IMR-90 (cell line): ENCODE measurements at regions not wholly inside any gene's neighbourhood (a gene's known extent, or its start where the extent isn't known, plus 50 kb on each side); places are given as distances from the start of the nearest gene placed in this dataset.
A peak's percentile ranks its signal among the peaks of the same experiment; 100 is the strongest.

Source experiments
- ATAC-seq: fragments of 200-7000 bp; cut with Tn5 transposase; 2 replicates; pipeline ENCODE4 v1.9.1; 2020; ENCODE audit warnings: low read depth, mild to moderate bottlenecking, moderate library complexity
- BruUV-seq: library from RNA; stranded (reverse); fragments of 400-500 nt; replicated peaks from 2 replicates; lab custom pipeline; 2021; lab: Mats Ljungman, UMichigan
- CTCF ChIA-PET: fragments of 300-600 bp; formaldehyde crosslinking; extraction: SDS; loops from one replicate; lab custom pipeline; 2021; ENCODE audit warnings: antibody characterized with exemption; lab: Yijun Ruan, JAX
- POLR2A ChIA-PET: fragments of 300-600 bp; sonication (Branson Sonifier 250); formaldehyde crosslinking; loops from one replicate; lab custom pipeline; 2022; ENCODE audit warnings: antibody characterized with exemption; ENCODE audit not compliant: unreplicated experiment; lab: Charles Lee
- DNase-seq: peaks from one replicate; pipeline ENCODE4 v3.0.0; 2013
- H2AFZ ChIP-seq: replicated peaks from 2 replicates; pipeline ENCODE3; 2013; ENCODE audit warnings: low read length, mild to moderate bottlenecking; ENCODE audit not compliant: poor library complexity
- H2AK5ac ChIP-seq: 2 replicates; pipeline ENCODE4 v1.6.1; 2013; ENCODE audit warnings: low read depth, low read length, inconsistent platforms
- H2AK9ac ChIP-seq: replicated peaks from 2 replicates; pipeline ENCODE3; 2013; ENCODE audit warnings: mild to moderate bottlenecking, low read depth, low read length, moderate library complexity; ENCODE audit not compliant: poor library complexity
- H2BK120ac ChIP-seq: 2 replicates; pipeline ENCODE4 v1.6.1; 2013; ENCODE audit warnings: low read depth, low read length, inconsistent platforms
- H2BK15ac ChIP-seq: 3 replicates; pipeline ENCODE4 v1.6.1; 2013; ENCODE audit warnings: low read depth, low read length, inconsistent platforms
- H2BK20ac ChIP-seq: 2 replicates; pipeline ENCODE4 v1.6.1; 2013; ENCODE audit warnings: low read depth, mild to moderate bottlenecking, inconsistent platforms, low read length, moderate library complexity
- H2BK5ac ChIP-seq: 2 replicates; pipeline ENCODE4 v1.6.1; 2013; ENCODE audit warnings: mild to moderate bottlenecking, low read depth, low read length, inconsistent platforms; ENCODE audit not compliant: poor library complexity, severe bottlenecking
- H3K14ac ChIP-seq: replicated peaks from 2 replicates; pipeline ENCODE4 v1.6.1; 2013; ENCODE audit warnings: low read depth, low read length, inconsistent platforms
- H3K18ac ChIP-seq: 2 replicates; pipeline ENCODE4 v1.6.1; 2013; ENCODE audit warnings: low read depth, low read length, control low read depth
- H3K23ac ChIP-seq: 2 replicates; pipeline ENCODE4 v1.6.1; 2013; ENCODE audit warnings: low read depth, low read length, inconsistent platforms
- H3K27ac ChIP-seq: 2 replicates; pipeline ENCODE4 v1.5.1; 2013; ENCODE audit warnings: mild to moderate bottlenecking, control low read depth, low read length; ENCODE audit not compliant: insufficient read depth
- H3K27me3 ChIP-seq: 2 replicates; pipeline ENCODE4 v1.6.1; 2013; ENCODE audit warnings: low read length; ENCODE audit not compliant: control insufficient read depth, insufficient read depth
- H3K36me3 ChIP-seq: 2 replicates; pipeline ENCODE4 v1.6.1; 2013; ENCODE audit warnings: low read length, mixed read lengths; ENCODE audit not compliant: control insufficient read depth, insufficient read depth
- H3K4ac ChIP-seq: 2 replicates; pipeline ENCODE4 v1.6.1; 2013; ENCODE audit warnings: low read depth, low read length, inconsistent platforms
- H3K4me1 ChIP-seq: 2 replicates; pipeline ENCODE4 v1.6.1; 2013; ENCODE audit warnings: low read length, mixed read lengths; ENCODE audit not compliant: control insufficient read depth, insufficient read depth
- H3K4me2 ChIP-seq: 2 replicates; pipeline ENCODE4 v1.6.1; 2013; ENCODE audit warnings: low read depth, mild to moderate bottlenecking, control low read depth, low read length, moderate library complexity
- H3K4me3 ChIP-seq: 2 replicates; pipeline ENCODE4 v1.5.1; 2013; ENCODE audit warnings: low read depth, mild to moderate bottlenecking, control low read depth, low read length, moderate library complexity; ENCODE audit not compliant: insufficient read depth
- H3K56ac ChIP-seq: 2 replicates; pipeline ENCODE4 v1.6.1; 2013; ENCODE audit warnings: low read length, inconsistent platforms; ENCODE audit not compliant: insufficient read depth; ENCODE audit errors: extremely low read depth
- H3K79me1 ChIP-seq, 2 experiments: 2 replicates each; pipeline ENCODE4 v1.6.1; 2013; ENCODE audit warnings: low read length in 2 of 2, inconsistent platforms in 1 of 2, low read depth in 1 of 2
- H3K9ac ChIP-seq: 2 replicates; pipeline ENCODE4 v1.6.1; 2013; ENCODE audit warnings: low read depth, low read length, control low read depth
- H3K9me1 ChIP-seq: 2 replicates; pipeline ENCODE4 v1.6.1; 2013; ENCODE audit warnings: low read length, inconsistent platforms; ENCODE audit not compliant: insufficient read depth
- H3K9me3 ChIP-seq: 2 replicates; pipeline ENCODE4 v1.6.1; 2013; ENCODE audit warnings: low read length; ENCODE audit not compliant: control insufficient read depth, insufficient read depth
- H4K20me1 ChIP-seq: 2 replicates; pipeline ENCODE4 v1.6.1; 2013; ENCODE audit warnings: low read length, inconsistent platforms; ENCODE audit not compliant: insufficient read depth
- H4K5ac ChIP-seq: 2 replicates; pipeline ENCODE4 v1.6.1; 2013; ENCODE audit warnings: mild to moderate bottlenecking, low read depth, low read length, control low read depth
- H4K8ac ChIP-seq, 2 experiments: 2 replicates each; pipeline ENCODE4 v1.6.1; 2013; ENCODE audit warnings: low read depth in 2 of 2, low read length in 2 of 2, control low read depth in 1 of 2, inconsistent platforms in 1 of 2
- H4K91ac ChIP-seq: 2 replicates; pipeline ENCODE4 v1.6.1; 2013; ENCODE audit warnings: low read depth, low read length, inconsistent platforms; ENCODE audit not compliant: insufficient read depth
- CTCF ChIP-seq: conservative IDR thresholded peaks from 2 replicates; pipeline ENCODE4 v1.5.1; 2012; ENCODE audit warnings: mild to moderate bottlenecking, low read depth, low read length, improper control_type of control experiment
- ELK1 ChIP-seq: fragments of 150-350 bp; IDR thresholded peaks from 2 replicates; pipeline ENCODE4 v1.6.1; 2016; ENCODE audit warnings: low read depth, mild to moderate bottlenecking, low read length, moderate library complexity, borderline replicate concordance
- MAZ ChIP-seq: IDR thresholded peaks from 2 replicates; pipeline ENCODE4 v1.6.1; 2012; ENCODE audit warnings: low read depth, mild to moderate bottlenecking, low read length, improper control_type of control experiment, moderate library complexity, borderline replicate concordance
- RCOR1 ChIP-seq: IDR thresholded peaks from 2 replicates; pipeline ENCODE4 v1.6.1; 2012; ENCODE audit warnings: mild to moderate bottlenecking, low read length, improper control_type of control experiment; ENCODE audit not compliant: insufficient replicate concordance
- SMC3 ChIP-seq: fragments of 150-350 bp; IDR thresholded peaks from 2 replicates; pipeline ENCODE4 v1.6.1; 2016; ENCODE audit warnings: low read depth, mild to moderate bottlenecking, antibody characterized with exemption, low read length, moderate library complexity
- WGBS, 2 experiments: methylation state at CpG; one replicate each; pipeline versions ENCODE4 v1.1.5 to v1.1.7; 2013; ENCODE audit warnings: missing lambda C conversion rate in 2 of 2; ENCODE audit not compliant: insufficient read length in 1 of 2; ENCODE audit errors: extremely low coverage in 2 of 2; 5-methylcytosine and 5-hydroxymethylcytosine counted together
- dilution Hi-C: fragments of 300-500 bp; cut with HindIII; formaldehyde crosslinking; loops from one replicate; pipeline ENCODE4 v1.14.3; 2018; ENCODE audit warnings: low sequenced_read_pairs; ENCODE audit not compliant: unreplicated experiment
- in situ Hi-C: fragments of 300-500 bp; cut with MboI; formaldehyde crosslinking; loops from 3 replicates; pipeline ENCODE4 v1.14.3; 2019; ENCODE audit warnings: low sequenced_read_pairs, inconsistent platforms, mixed read lengths
- intact Hi-C: fragments of 100-400 bp; cut with micrococcal nuclease; formaldehyde crosslinking; loops from 2 replicates; pipeline ENCODE4 v1.10.0; 2022

- dilution Hi-C loops (no loop called here), in situ Hi-C loops (no loop called here), intact Hi-C loops (no loop called here)
- Histone ChIP-seq H3K9me3 (no peaks in the 10 kb centered on the region), H3K9ac (no peak overlapping the region; the same call in 1 of the 2 replicates), H3K9me1 (no peaks in the 10 kb centered on the region; the same call in 1 of the 2 replicates), H4K91ac (peak overlapping the region; percentile 46), H3K27ac (peak overlapping the region; percentile 32; the same call in 1 of the 2 replicates), H3K23ac (0 out of 2 replicates have a peak overlapping the region, but pooled peaks have one; percentile 33), H3K4me1 (peaks cover 16% of the 10 kb centered on the region), H3K56ac (no peak overlapping the region), H3K4me3 (no peak overlapping the region), H3K27me3 (no peaks in the 10 kb centered on the region), H2AK9ac (no peak overlapping the region), H3K4me2 (peak overlapping the region; percentile 82), H2BK20ac (peak overlapping the region; percentile 27; the same call in 1 of the 2 replicates), H2BK120ac (peak overlapping the region; percentile 44), H3K79me1 (no peaks in the 10 kb centered on the region), H4K5ac (peak overlapping the region; percentile 75; the same call in 1 of the 2 replicates), H3K14ac (no peak overlapping the region; the same call in 1 of the 2 replicates), H2AFZ (no peak overlapping the region), H4K8ac (peak overlapping the region; percentile 29 to 63; a peak in 3 of 4 replicates), H3K36me3 (no peaks in the 10 kb centered on the region), H4K20me1 (no peaks in the 10 kb centered on the region), H2BK15ac (peak overlapping the region; percentile 56; the same call in 1 of the 3 replicates), H3K18ac (peak overlapping the region; percentile 76; the same call in 1 of the 2 replicates), H3K4ac (peak overlapping the region; percentile 62), H2BK5ac (peak overlapping the region; percentile 42), H2AK5ac (no peak overlapping the region)
- DNase-seq (no peak), ATAC-seq (peak; percentile 52; the same call in 1 of the 2 replicates)
- ChIA-PET POLR2A (interaction anchor here (0.9 to 1.4 kb wide), 2 partner anchors 173 to 174 kb away, joined by 3 to 4 read pairs; partner anchors contain the start of gene CITED2), CTCF (interaction anchor here (1.0 to 1.1 kb wide), 2 partner anchors 31 to 297 kb away, joined by 3 read pairs; no protein-coding TSS in a partner anchor)
- WGBS, 2 experiments: no CpG with 5 or more reads among the region's 4 CpGs
- no TSS peak for BruUV-seq
- TF ChIP-seq CTCF: no peak
- TF ChIP-seq SMC3: no peak
- TF ChIP-seq ELK1: no peak
- TF ChIP-seq RCOR1: no peak
- TF ChIP-seq MAZ: no peak
Measured at GRCh38 chr6:139547122-139547776, 172.8 kb upstream of the CITED2 start.
